T-cell (primary cell): ENCODE measurements at regions not wholly inside any gene's neighbourhood (a gene's known extent, or its start where the extent isn't known, plus 50 kb on each side); places are given as distances from the start of the nearest gene placed in this dataset.

ENCODE experiments used
- ATAC-seq, 4 experiments: fragments of 200-7000 bp in 3 of 4; fragments of 150-1000 bp in 1 of 4; cut with Tn5 transposase; replicated peaks in 1 of 4; 1 replicate in 3 of 4; 2 replicates in 1 of 4; pipeline ENCODE4 v1.10.0; 2021; ENCODE audit warnings: moderate library complexity in 3 of 4, mild to moderate bottlenecking in 2 of 4, moderate number of reproducible peaks in 1 of 4
- CTCF ChIA-PET, 2 donors: fragments of 300-600 bp; sonication (Branson Sonifier 250); formaldehyde crosslinking; loops; one replicate each; lab custom pipeline; 2022; ENCODE audit warnings: antibody characterized with exemption in 2 of 2; lab: Charles Lee
- POLR2A ChIA-PET, 2 donors: fragments of 300-600 bp; sonication (Branson Sonifier 250); formaldehyde crosslinking; loops; one replicate each; lab custom pipeline; 2022; ENCODE audit warnings: antibody characterized with exemption in 2 of 2; lab: Charles Lee
- DNase-seq, 35 experiments: peaks; one replicate each; pipeline versions ENCODE4 v3.0.0 to v3.0.0-alpha.2; 2013 to 2023
- H3K27ac ChIP-seq: one replicate; pipeline ENCODE4 v1.5.1; 2013; ENCODE audit warnings: low read length
- H3K27me3 ChIP-seq, 2 experiments: replicated peaks in 1 of 2; 1 replicate in 1 of 2; 2 replicates in 1 of 2; pipeline versions ENCODE4 v1.6.1 to v1.7.0; 2013; ENCODE audit warnings: low read length in 1 of 2, mixed read lengths in 1 of 2; ENCODE audit not compliant: control insufficient read depth in 2 of 2, insufficient read depth in 2 of 2; ENCODE audit errors: extremely low read depth in 1 of 2
- H3K36me3 ChIP-seq, 2 donors: 1 replicate in 1 of 2; 2 replicates in 1 of 2; pipeline versions ENCODE4 v1.6.1 to v1.7.0; 2013; ENCODE audit warnings: low read length in 1 of 2; ENCODE audit not compliant: control insufficient read depth in 2 of 2, insufficient read depth in 1 of 2; ENCODE audit errors: extremely low read depth in 1 of 2
- H3K4me1 ChIP-seq, 2 experiments: 1 replicate in 1 of 2; 2 replicates in 1 of 2; pipeline versions ENCODE4 v1.6.1 to v1.7.0; 2013; ENCODE audit warnings: low read length in 2 of 2, mixed read lengths in 1 of 2; ENCODE audit not compliant: insufficient read depth in 2 of 2, control insufficient read depth in 1 of 2; ENCODE audit errors: extremely low read depth in 1 of 2
- H3K4me3 ChIP-seq, 2 donors: 1 replicate in 1 of 2; 2 replicates in 1 of 2; pipeline versions ENCODE4 v1.5.1 to v1.7.0; 2013; ENCODE audit warnings: mild to moderate bottlenecking in 2 of 2, low read length in 1 of 2, moderate library complexity in 1 of 2; ENCODE audit not compliant: control insufficient read depth in 1 of 2; ENCODE audit errors: extremely low read depth in 1 of 2
- H3K9me3 ChIP-seq: 2 replicates; pipeline ENCODE4 v1.7.0; 2013
- H3K27ac Mint-ChIP-seq, 2 donors: one replicate each; pipeline ENCODE4 v1.8.0; 2020 to 2021; ENCODE audit warnings: mild to moderate bottlenecking in 2 of 2, mixed read lengths in 2 of 2
- H3K27me3 Mint-ChIP-seq, 2 donors: one replicate each; pipeline ENCODE4 v1.8.0; 2021 to 2022; ENCODE audit warnings: mixed read lengths in 2 of 2
- H3K36me3 Mint-ChIP-seq: one replicate; pipeline ENCODE4 v1.8.0; 2021; ENCODE audit warnings: mixed read lengths
- H3K4me1 Mint-ChIP-seq, 3 donors: one replicate each; pipeline ENCODE4 v1.8.0; 2020 to 2022; ENCODE audit warnings: mixed read lengths in 3 of 3, mild to moderate bottlenecking in 1 of 3
- H3K4me3 Mint-ChIP-seq, 3 donors: one replicate each; pipeline ENCODE4 v1.8.0; 2020 to 2022; ENCODE audit warnings: mild to moderate bottlenecking in 3 of 3, mixed read lengths in 3 of 3, moderate library complexity in 3 of 3
- H3K9me3 Mint-ChIP-seq, 3 donors: one replicate each; pipeline ENCODE4 v1.8.0; 2020 to 2022; ENCODE audit warnings: mixed read lengths in 3 of 3
- WGBS: methylation state at CpG from one replicate; pipeline ENCODE4 v1.1.5; 2013; ENCODE audit warnings: missing lambda C conversion rate; ENCODE audit not compliant: insufficient coverage; 5-methylcytosine and 5-hydroxymethylcytosine counted together

DNA sequence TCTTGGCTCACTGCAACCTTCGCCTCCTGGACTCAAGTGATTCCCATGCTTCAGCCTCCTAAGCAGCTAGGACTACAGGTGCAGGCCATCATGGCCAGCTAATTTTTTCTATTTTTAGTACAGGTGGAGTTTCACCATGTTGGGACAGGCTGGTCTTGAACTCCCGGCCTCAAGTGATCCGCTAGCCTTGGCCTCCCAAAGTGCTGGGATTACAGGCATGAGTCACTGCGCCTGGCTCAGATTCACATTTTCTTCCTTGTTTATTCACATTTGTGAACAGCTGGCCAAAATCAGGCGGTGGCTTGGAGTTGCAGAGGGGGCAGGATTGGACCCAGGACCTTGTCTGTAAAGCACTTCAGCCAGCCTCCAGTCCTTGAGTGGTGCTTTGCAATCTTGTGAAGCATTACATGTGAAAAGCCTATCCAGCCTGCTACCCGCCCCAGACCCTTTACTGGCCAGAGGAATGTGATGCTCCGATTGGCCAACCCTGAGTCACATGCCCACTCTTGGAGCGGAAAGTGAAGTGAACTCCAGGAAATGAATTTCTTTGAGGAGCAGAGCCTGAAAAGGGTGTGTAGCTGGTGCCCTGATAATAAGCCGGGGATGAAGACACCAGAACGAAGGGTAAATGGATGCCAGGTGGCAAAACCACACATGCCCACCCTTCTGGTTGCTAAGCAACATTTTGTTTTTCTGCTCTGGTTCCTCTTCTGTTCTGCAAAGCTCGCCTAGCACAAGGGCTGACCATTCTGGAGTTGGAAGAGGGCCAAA lies 62.6 kb upstream of the PTPRJ start:
- CTCF ChIA-PET: interaction anchor here in 1 of 2 donors (0.6 kb wide), 1 partner anchor 58 kb away, joined by 3 read pairs; no protein-coding TSS in a partner anchor
- DNase-seq: peak in 21 of 35 experiments; percentile 8 to 49 (median 19)
- H3K4me3 Mint-ChIP-seq: no peak overlapping the region
- ATAC-seq: peak in 1 of 4 experiments; percentile 47
- Histone ChIP-seq H3K9me3 (no peaks in the 10 kb centered on the region), H3K27me3 (no peaks in the 10 kb centered on the region), H3K27ac (peak overlapping the region; percentile 39), H3K4me1 (peaks cover 28 to 65% of the 10 kb centered on the region in 2 experiments), H3K4me3 (no peak overlapping the region), H3K36me3 (no peaks in the 10 kb centered on the region)
- H3K36me3 Mint-ChIP-seq: no peaks in the 10 kb centered on the region
- peaks cover 50 to 81% (median 73%) of the 10 kb centered on the region in 3 donors for H3K4me1 Mint-ChIP-seq
- H3K27me3 Mint-ChIP-seq: no peaks in the 10 kb centered on the region
- POLR2A ChIA-PET: interaction anchor here in 1 of 2 donors (0.7 kb wide), 1 partner anchor 37 kb away, joined by 3 read pairs; no protein-coding TSS in a partner anchor
- H3K27ac Mint-ChIP-seq: peak overlapping the region; percentile 78 to 94
- 79% methylated on average over 6 of the region's 11 CpGs for WGBS
- no peaks in the 10 kb centered on the region for H3K9me3 Mint-ChIP-seq

DNA sequence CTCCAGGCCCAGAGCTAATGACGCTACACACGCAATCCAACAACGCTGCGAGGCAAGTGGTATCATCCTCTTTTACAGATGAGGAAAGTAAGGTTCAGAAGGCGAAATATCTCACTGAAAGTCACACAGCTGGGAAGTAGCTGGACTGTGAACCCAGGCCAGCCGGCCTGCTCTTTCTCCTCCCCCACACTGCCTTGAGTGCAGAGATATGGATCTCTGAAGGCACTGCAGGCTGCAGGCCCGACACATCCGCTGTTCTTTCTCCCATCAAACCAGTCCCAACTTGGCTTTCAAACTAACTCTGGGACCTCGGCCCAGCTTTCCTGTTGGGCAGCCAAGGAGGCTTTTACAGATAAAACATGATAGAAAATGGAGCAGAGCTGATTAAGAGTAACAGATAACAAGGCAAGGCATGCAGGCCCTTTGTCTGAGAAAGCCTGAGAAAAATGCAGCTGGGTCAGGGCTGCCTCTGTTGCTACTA lies 64.0 kb upstream of the PTPRJ start:
- Mint-ChIP-seq H3K36me3 (no peaks in the 10 kb centered on the region), H3K4me3 (peak overlapping the region in 1 of 3 donors; percentile 42), H3K27me3 (no peaks in the 10 kb centered on the region), H3K9me3 (no peaks in the 10 kb centered on the region), H3K4me1 (peaks cover 49 to 76% (median 71%) of the 10 kb centered on the region in 3 donors), H3K27ac (peak overlapping the region; percentile 72 to 84)
- DNase-seq (no peak), ATAC-seq (no peak)
- Histone ChIP-seq H3K4me3 (no peak overlapping the region), H3K9me3 (no peaks in the 10 kb centered on the region), H3K27me3 (no peaks in the 10 kb centered on the region), H3K4me1 (peaks cover 28 to 55% of the 10 kb centered on the region in 2 experiments), H3K27ac (no peak overlapping the region), H3K36me3 (no peaks in the 10 kb centered on the region)
- ChIA-PET POLR2A (interaction anchor here in 1 of 2 donors (0.6 kb wide), 1 partner anchor 28 kb away, joined by 4 read pairs; no protein-coding TSS in a partner anchor), CTCF (interaction anchor here in 1 of 2 donors (0.6 to 1.2 kb wide), 3 partner anchors 16 to 777 kb away, joined by 3 to 4 read pairs (median 4); no protein-coding TSS in a partner anchor)
- WGBS: 90% methylated on average over 5 of the region's 9 CpGs

DNA sequence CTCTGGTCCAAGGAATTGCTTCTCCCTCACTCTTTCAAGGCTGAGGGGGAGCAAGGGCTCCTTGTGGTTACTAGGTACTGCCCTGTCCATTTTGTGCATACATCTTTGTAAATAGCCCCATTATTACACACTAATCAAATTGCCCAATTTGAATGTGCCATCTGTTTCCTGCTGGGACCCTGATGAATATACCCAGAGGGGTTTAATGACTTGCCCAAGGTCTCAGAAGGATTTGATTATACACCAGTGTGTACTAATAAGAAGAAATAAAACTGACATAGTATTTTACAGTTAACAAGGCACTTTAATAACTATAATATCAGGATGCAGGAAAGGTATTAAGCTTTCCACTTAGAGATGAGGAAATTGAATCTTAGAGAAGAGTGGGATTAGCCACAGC lies 64.6 kb upstream of the PTPRJ start:
- no peaks in the 10 kb centered on the region for H3K27me3 Mint-ChIP-seq
- Histone ChIP-seq H3K27ac (peak overlapping the region; percentile 59), H3K9me3 (no peaks in the 10 kb centered on the region), H3K27me3 (no peaks in the 10 kb centered on the region), H3K4me3 (no peak overlapping the region), H3K36me3 (no peaks in the 10 kb centered on the region), H3K4me1 (peaks cover 25 to 49% of the 10 kb centered on the region in 2 experiments)
- no peaks in the 10 kb centered on the region for H3K36me3 Mint-ChIP-seq
- ATAC-seq (no peak), DNase-seq (no peak)
- POLR2A ChIA-PET: no interaction called here
- CTCF ChIA-PET: interaction anchor here in 1 of 2 donors (1.2 kb wide), 1 partner anchor 17 kb away, joined by 3 read pairs; no protein-coding TSS in a partner anchor
- peak overlapping the region; percentile 70 to 88 for H3K27ac Mint-ChIP-seq
- H3K4me1 Mint-ChIP-seq: peaks cover 43 to 71% (median 65%) of the 10 kb centered on the region in 3 donors
- peak overlapping the region in 1 of 3 donors; percentile 69 for H3K4me3 Mint-ChIP-seq
- H3K9me3 Mint-ChIP-seq: no peaks in the 10 kb centered on the region

DNA sequence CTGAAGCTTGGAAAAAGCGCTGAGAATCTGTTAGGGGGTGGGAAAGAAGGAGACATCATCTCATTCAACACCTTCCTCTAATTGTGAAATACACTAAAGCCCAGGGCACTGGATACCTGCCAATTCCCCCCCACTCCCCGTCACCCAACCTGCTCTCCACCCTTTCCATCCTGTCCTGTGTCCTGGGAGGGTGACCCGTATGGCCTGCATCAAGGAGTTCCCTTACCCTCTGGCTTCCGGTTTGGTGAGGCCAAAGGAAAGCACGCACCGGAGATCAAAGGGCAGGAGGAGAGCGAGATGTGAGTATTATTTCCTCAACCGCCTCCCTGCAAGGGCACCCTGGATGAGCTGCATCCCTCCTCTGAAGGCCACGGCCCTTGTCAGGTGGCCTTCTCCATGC lies 65.0 kb upstream of the PTPRJ start:
- peak overlapping the region; percentile 59 for H3K27ac ChIP-seq
- peaks cover 39 to 67% (median 61%) of the 10 kb centered on the region in 3 donors for H3K4me1 Mint-ChIP-seq
- peak overlapping the region; percentile 70 to 88 for H3K27ac Mint-ChIP-seq
- no peaks in the 10 kb centered on the region for H3K36me3 Mint-ChIP-seq
- no peaks in the 10 kb centered on the region for H3K9me3 Mint-ChIP-seq
- no peaks in the 10 kb centered on the region for H3K36me3 ChIP-seq
- ATAC-seq: peak in 3 of 4 experiments; percentile 31 to 44 (median 43)
- peaks cover 24 to 45% of the 10 kb centered on the region in 2 experiments for H3K4me1 ChIP-seq
- ChIA-PET CTCF (interaction anchor here in 1 of 2 donors (1.2 kb wide), 1 partner anchor 17 kb away, joined by 3 read pairs; no protein-coding TSS in a partner anchor), POLR2A (interaction anchor here in 1 of 2 donors (0.6 kb wide), 1 partner anchor 70 kb away, joined by 4 read pairs; no protein-coding TSS in a partner anchor)
- H3K27me3 ChIP-seq: no peaks in the 10 kb centered on the region
- H3K27me3 Mint-ChIP-seq: no peaks in the 10 kb centered on the region
- H3K4me3 ChIP-seq: no peak overlapping the region
- DNase-seq: peak in 17 of 35 experiments; percentile 0 to 37 (median 11)
- H3K9me3 ChIP-seq: no peaks in the 10 kb centered on the region
- peak overlapping the region in 2 of 3 donors; percentile 37 to 69 for H3K4me3 Mint-ChIP-seq
- 26% methylated on average over 3 of the region's 9 CpGs for WGBS

DNA sequence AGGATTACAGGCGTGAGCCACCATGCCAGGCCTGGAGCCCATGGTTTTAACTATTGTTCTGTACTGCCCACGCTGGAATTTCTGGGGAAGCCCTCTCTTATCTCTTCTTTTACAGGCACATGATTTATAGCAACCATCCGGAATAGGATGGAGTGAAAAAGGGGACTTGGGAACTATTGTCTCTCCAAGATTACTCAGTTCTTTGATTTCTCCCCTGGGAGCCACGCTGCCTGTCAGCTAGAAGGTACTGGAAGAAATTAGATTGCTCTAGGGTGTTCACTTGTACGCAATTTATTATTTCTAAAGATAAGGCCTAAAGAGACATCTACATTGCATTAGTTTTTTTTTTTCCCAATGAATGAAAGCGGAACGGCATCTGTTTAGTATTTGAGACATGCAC lies 65.6 kb upstream of the PTPRJ start:
- Mint-ChIP-seq H3K4me3 (no peak overlapping the region), H3K9me3 (no peaks in the 10 kb centered on the region), H3K36me3 (no peaks in the 10 kb centered on the region), H3K27me3 (no peaks in the 10 kb centered on the region), H3K4me1 (peaks cover 33 to 60% (median 55%) of the 10 kb centered on the region in 3 donors), H3K27ac (no peak overlapping the region)
- H3K4me3 ChIP-seq: no peak overlapping the region
- no peaks in the 10 kb centered on the region for H3K36me3 ChIP-seq
- no peaks in the 10 kb centered on the region for H3K27me3 ChIP-seq
- POLR2A ChIA-PET: interaction anchor here in 1 of 2 donors (0.6 kb wide), 1 partner anchor 69 kb away, joined by 4 read pairs; no protein-coding TSS in a partner anchor
- CTCF ChIA-PET: no interaction called here
- no CpG with 5 or more reads among the region's 7 CpGs for WGBS
- H3K9me3 ChIP-seq: no peaks in the 10 kb centered on the region
- H3K4me1 ChIP-seq: peaks cover 18 to 39% of the 10 kb centered on the region in 2 experiments
- ATAC-seq (no peak), DNase-seq (no peak)
- no peak overlapping the region for H3K27ac ChIP-seq

DNA sequence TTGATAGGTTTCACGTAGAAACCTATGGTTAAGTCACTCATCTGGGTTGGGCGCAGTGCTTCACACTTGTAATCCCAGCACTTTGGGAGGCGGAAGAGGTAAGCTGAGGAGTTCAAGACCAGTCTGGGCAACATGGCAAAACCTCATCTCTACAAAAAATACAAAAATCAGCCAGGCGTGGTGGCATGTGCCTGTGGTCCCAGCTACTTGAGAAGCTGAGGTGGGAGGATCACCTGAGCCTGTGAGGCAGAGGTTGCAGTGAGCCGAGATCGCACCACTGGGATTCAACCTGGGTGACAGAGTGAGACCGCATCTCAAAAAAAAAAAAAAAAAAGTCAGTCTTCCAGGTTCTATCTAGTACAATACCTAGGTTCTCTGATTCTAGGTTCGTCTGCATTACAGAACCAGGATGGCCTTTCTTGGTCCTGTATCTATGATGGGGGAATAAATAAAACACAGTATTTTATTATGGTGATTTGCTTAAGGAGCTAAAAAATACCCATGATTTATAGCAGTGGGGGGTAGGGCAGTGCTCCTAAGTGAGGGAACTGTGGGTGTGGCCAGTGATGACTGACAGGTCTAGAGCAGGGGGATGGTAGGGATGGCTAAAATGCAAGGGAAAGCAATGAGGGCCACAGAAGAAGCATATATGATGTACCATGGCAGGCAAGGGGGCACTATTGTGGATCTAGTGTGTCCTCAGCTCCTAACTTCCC lies 65.5 kb upstream of the NUP160 start:
- WGBS: 90% methylated on average over 2 of the region's 8 CpGs
- ChIA-PET CTCF (interaction anchor here (0.6 to 1.2 kb wide), 3 partner anchors 9 to 21 kb away, joined by 3 to 5 read pairs (median 3); no protein-coding TSS in a partner anchor), POLR2A (no interaction called here)
- H3K27ac ChIP-seq: no peak overlapping the region
- ATAC-seq: no peak
- Mint-ChIP-seq H3K36me3 (no peaks in the 10 kb centered on the region), H3K27ac (no peak overlapping the region), H3K4me3 (peak overlapping the region in 1 of 3 donors; percentile 12), H3K9me3 (no peaks in the 10 kb centered on the region), H3K27me3 (no peaks in the 10 kb centered on the region), H3K4me1 (peaks cover 22 to 50% (median 44%) of the 10 kb centered on the region in 3 donors)
- H3K9me3 ChIP-seq: no peaks in the 10 kb centered on the region
- H3K36me3 ChIP-seq: no peaks in the 10 kb centered on the region
- DNase-seq: no peak
- H3K27me3 ChIP-seq: no peaks in the 10 kb centered on the region
- H3K4me1 ChIP-seq: peaks cover 11 to 28% of the 10 kb centered on the region in 2 experiments
- H3K4me3 ChIP-seq: no peak overlapping the region
